ENCODE measurements at regions not wholly inside any gene's neighbourhood (a gene's known extent, or its start where the extent isn't known, plus 50 kb on each side); places are given as distances from the start of the nearest gene placed in this dataset.

- no peak for TF ChIP-seq CTCF (IDR thresholded peaks at IDR 0.05)
- no peak for TF ChIP-seq ZFX (IDR thresholded peaks at IDR 0.05; ENCODE audit: borderline replicate concordance)
These were observed 132.8 kb upstream of the DPH6 start for GRCh38 chr15:35678774-35679173.

Measured in 22Rv1 (cell line).